AG09309 (cell line): ENCODE measurements at regions not wholly inside any gene's neighbourhood (a gene's known extent, or its start where the extent isn't known, plus 50 kb on each side); places are given as distances from the start of the nearest gene placed in this dataset.

Source experiments
- DNase-seq: peaks from one replicate; pipeline ENCODE4 v3.0.0-alpha.2; 2010; ENCODE audit warnings: low read depth
- H3K4me3 ChIP-seq: 2 replicates; pipeline ENCODE4 v1.5.1; 2011; ENCODE audit warnings: mild to moderate bottlenecking, low read depth, low read length, moderate library complexity; ENCODE audit not compliant: control insufficient read depth
- TF ChIP-seq, protein P1 (sequence below): IDR thresholded peaks from 2 replicates; pipeline ENCODE4 v1.5.1; 2011; ENCODE audit warnings: mild to moderate bottlenecking, low read depth, low read length, inconsistent platforms; ENCODE audit not compliant: insufficient read depth, control insufficient read depth; ENCODE audit errors: missing control alignments

DNA sequence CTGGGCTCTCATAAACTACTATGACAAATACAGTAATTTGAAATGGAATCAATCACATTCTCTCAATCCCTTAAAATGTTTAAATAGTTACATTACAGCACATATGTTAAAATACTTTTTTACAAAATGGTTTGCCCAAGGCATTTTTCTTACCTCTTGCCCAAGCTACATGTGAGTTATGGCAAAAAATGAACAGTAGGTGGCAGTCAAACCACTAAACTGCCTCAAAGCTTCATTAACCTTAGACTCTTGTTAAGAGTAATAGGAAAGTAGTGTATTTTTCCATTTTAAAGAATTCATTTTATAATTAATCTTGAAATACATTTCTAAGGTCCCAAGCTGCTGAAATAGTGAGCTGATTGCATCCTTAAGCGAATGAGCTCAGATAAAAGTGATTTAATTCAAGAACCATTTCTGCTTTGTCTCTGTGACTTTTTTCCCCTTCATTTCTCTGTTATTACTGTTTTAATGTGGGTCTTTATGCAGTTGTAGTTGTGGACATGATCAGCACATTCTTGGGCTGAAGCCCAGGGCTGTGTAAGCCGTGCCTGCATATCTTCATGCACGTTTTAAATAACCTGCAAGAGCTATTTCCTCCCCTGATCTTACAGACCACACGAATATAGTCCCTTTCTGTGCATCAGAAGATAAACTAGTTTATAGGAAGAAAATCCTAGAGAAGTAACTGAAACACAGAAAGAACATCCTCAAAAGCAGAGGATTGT is 311.8 kb downstream of the LNPK start:
- DNase-seq: peak; percentile 58

DNA sequence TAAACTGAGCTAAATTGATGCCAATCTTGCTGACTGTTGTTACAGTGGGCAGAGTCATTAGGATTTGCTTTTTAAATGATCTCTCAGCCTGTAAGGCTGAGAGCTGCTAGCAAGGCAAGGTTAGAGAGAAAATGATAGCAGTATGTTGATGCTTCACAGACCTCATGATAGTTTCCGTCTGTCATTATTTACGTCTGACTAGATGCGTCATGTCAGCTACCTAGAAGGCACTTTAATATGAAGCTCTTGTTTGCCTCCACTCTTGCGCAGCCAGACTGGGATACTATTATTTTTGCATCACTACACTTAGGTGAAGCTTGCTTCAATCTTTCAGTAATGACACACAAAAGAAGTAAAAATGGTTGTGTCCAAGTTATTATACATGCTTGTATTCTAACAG is 313.8 kb downstream of the LNPK start:
- TF ChIP-seq, protein P1, sequence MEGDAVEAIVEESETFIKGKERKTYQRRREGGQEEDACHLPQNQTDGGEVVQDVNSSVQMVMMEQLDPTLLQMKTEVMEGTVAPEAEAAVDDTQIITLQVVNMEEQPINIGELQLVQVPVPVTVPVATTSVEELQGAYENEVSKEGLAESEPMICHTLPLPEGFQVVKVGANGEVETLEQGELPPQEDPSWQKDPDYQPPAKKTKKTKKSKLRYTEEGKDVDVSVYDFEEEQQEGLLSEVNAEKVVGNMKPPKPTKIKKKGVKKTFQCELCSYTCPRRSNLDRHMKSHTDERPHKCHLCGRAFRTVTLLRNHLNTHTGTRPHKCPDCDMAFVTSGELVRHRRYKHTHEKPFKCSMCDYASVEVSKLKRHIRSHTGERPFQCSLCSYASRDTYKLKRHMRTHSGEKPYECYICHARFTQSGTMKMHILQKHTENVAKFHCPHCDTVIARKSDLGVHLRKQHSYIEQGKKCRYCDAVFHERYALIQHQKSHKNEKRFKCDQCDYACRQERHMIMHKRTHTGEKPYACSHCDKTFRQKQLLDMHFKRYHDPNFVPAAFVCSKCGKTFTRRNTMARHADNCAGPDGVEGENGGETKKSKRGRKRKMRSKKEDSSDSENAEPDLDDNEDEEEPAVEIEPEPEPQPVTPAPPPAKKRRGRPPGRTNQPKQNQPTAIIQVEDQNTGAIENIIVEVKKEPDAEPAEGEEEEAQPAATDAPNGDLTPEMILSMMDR: no peak
- no peak overlapping the region for H3K4me3 ChIP-seq
- DNase-seq: no peak

More for the DNA sequence above, 311.8 kb downstream of the LNPK start:
- H3K4me3 ChIP-seq: no peak overlapping the region
- TF ChIP-seq, protein P1: peak; percentile 69

DNA sequence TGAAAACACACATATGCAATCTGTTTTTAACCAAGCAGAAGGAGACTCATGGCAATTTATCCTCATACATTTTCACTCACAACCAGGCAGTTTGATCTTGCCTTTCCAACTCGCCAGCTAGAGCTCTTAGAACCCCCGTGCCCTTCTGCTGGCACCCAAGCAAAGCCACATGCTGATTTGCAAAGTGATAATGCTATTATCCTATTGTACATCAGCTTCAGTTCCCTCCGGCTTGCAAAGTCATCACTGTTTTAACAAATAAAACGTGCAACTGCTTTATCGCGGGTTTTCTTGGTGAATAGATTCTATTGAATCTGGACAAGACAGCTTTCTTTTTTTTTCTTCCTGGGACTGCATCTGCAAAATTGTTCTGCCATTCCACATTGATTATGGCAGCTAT is 314.6 kb downstream of the LNPK start:
- no peak for DNase-seq
- H3K4me3 ChIP-seq: no peak overlapping the region
- TF ChIP-seq, protein P1: no peak

DNA sequence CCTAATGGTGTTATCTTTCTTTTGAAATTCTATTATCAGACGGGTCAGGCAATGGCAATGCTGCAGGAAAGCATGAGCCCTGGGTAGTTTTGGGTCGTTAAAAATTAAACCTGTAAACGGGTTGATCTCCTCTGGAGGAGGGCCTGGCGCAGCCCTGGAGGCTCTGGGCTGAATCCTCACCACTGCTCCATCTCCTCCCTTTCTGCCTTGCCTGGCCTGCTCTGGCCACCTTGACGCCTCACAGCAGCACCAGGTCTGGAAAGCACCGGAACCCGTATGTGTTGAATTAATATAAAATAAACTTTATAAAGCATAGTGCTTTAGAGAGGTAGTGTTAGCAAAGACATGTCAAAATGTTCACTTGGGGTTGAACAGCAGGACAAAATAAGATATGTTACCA is 316.1 kb downstream of the LNPK start:
- no peak for DNase-seq
- no peak overlapping the region for H3K4me3 ChIP-seq
- TF ChIP-seq, protein P1: no peak

DNA sequence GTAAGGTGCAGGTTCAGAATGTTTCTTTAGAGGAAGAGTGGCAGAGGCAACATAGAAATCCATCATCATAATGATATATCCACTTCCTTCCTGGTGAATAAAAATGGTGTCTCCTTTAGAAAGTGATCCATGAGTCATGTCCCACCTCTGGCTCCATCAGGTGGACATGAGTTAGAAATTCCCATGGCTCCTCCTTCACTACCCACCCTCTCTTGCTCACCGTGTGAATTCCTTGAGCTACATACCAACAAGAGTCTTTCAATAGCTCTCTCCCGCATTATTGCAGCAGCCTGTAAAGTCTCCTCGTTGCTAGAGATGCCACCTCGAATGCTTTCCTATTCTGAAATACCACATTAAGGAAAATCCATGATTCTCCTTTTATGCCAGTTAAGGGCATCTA is 317.6 kb downstream of the LNPK start:
- TF ChIP-seq, protein P1: no peak
- H3K4me3 ChIP-seq: no peak overlapping the region
- no peak for DNase-seq

DNA sequence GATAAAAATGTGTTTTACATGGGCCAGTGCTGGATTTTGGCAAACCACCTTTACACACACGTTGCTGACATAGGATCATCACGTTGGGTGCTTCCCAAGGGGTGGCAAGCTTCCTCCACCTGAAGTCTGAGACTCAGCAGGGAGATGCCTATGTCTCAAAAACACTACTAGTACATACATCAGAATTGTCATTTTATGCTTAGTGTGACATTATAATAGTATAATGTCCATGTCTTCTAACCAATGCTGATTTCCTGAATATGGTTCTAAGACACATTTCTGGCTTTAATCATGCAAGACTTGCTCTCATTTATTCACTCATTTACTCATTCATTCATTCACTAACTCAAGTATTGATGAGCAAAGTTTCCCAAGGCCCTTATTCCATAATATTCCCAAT is 322.3 kb downstream of the LNPK start:
- DNase-seq: no peak
- no peak overlapping the region for H3K4me3 ChIP-seq
- TF ChIP-seq, protein P1: no peak
